Panc1 (cell line): ENCODE measurements at regions not wholly inside any gene's neighbourhood (a gene's known extent, or its start where the extent isn't known, plus 50 kb on each side); places are given as distances from the start of the nearest gene placed in this dataset.

Source experiments
- ATAC-seq: fragments of 200-7000 bp; cut with Tn5 transposase; 2 replicates; pipeline ENCODE4 v1.9.1; 2020; ENCODE audit warnings: mild to moderate bottlenecking, moderate library complexity
- BruUV-seq: library from RNA; stranded (reverse); fragments of 400-500 nt; replicated peaks from 2 replicates; lab custom pipeline; 2021; lab: Mats Ljungman, UMichigan
- CTCF ChIA-PET: fragments of 300-600 bp; sonication (Branson Sonifier 250); formaldehyde crosslinking; loops from one replicate; lab custom pipeline; 2022; ENCODE audit warnings: antibody characterized with exemption; lab: Charles Lee
- POLR2A ChIA-PET: fragments of 300-600 bp; sonication (Branson Sonifier 250); formaldehyde crosslinking; loops from one replicate; lab custom pipeline; 2022; ENCODE audit warnings: antibody characterized with exemption; lab: Charles Lee
- DNase-seq: peaks from one replicate; pipeline ENCODE4 v3.0.0-alpha.2; 2010; ENCODE audit warnings: low read depth, low spot score
- H3K27ac ChIP-seq: 2 replicates; pipeline ENCODE4 v1.5.1; 2011; ENCODE audit warnings: mild to moderate bottlenecking, low read length, inconsistent platforms
- H3K27me3 ChIP-seq: fragments of 200-500 bp; sonication (Bioruptor generic); 2 replicates; pipeline ENCODE4 v1.6.0; 2014; ENCODE audit warnings: low read length, inconsistent platforms; ENCODE audit not compliant: control insufficient read depth, insufficient read depth
- H3K36me3 ChIP-seq: fragments of 200-500 bp; sonication (Bioruptor generic); 2 replicates; pipeline ENCODE4 v1.5.1; 2014; ENCODE audit warnings: inconsistent platforms, mild to moderate bottlenecking, low read length, moderate library complexity; ENCODE audit not compliant: control insufficient read depth, insufficient read depth
- H3K4me1 ChIP-seq: 2 replicates; pipeline ENCODE4 v1.5.1; 2011; ENCODE audit warnings: inconsistent platforms, mild to moderate bottlenecking, low read length, moderate library complexity; ENCODE audit not compliant: control insufficient read depth, insufficient read depth
- H3K4me3 ChIP-seq, 2 experiments: 2 replicates each; pipeline ENCODE4 v1.5.1; 2011 to 2012; ENCODE audit warnings: low read depth in 2 of 2, low read length in 2 of 2, mild to moderate bottlenecking in 2 of 2, inconsistent platforms in 1 of 2, moderate library complexity in 1 of 2
- H3K9me3 ChIP-seq: fragments of 200-500 bp; sonication (Bioruptor generic); 2 replicates; pipeline ENCODE4 v1.5.1; 2014; ENCODE audit warnings: low read depth, mild to moderate bottlenecking, inconsistent platforms, low read length, moderate library complexity; ENCODE audit not compliant: control insufficient read depth, insufficient read depth
- POLR2AphosphoS5 ChIP-seq: IDR thresholded peaks from 2 replicates; pipeline ENCODE4 v1.6.1; 2012; ENCODE audit warnings: mild to moderate bottlenecking, low read depth, low read length, moderate library complexity
- SIN3A ChIP-seq: IDR thresholded peaks from 2 replicates; pipeline ENCODE4 v1.6.1; 2012; ENCODE audit warnings: low read depth, mild to moderate bottlenecking, low read length, moderate library complexity, borderline replicate concordance; ENCODE audit not compliant: insufficient read depth
- TCF7L2 ChIP-seq: IDR thresholded peaks from 2 replicates; pipeline ENCODE4 v1.6.1; 2011; ENCODE audit warnings: mild to moderate bottlenecking, low read depth, low read length, inconsistent platforms
- in situ Hi-C: cut with HindIII; loops from 2 replicates; pipeline ENCODE4 v1.10.0; 2016; ENCODE audit warnings: low sequenced_read_pairs, low pct_unique_long_range_greater_than_20kb
- intact Hi-C: fragments of 100-400 bp; cut with micrococcal nuclease; formaldehyde crosslinking; loops from one replicate; pipeline ENCODE4 v1.10.0; 2022; ENCODE audit not compliant: unreplicated experiment
- TF ChIP-seq, protein P1 (sequence below): fragments of 450-650 bp; IDR thresholded peaks from 2 replicates; pipeline ENCODE4 v1.5.1; 2017; ENCODE audit warnings: mild to moderate bottlenecking
- TF ChIP-seq, protein P2 (sequence below), 2 experiments: IDR thresholded peaks; 2 replicates each; pipeline ENCODE4 v1.6.1; 2011 to 2012; ENCODE audit warnings: low read depth in 2 of 2, control low read depth in 1 of 2, low read length in 1 of 2, mild to moderate bottlenecking in 1 of 2, moderate library complexity in 1 of 2; ENCODE audit not compliant: insufficient read depth in 1 of 2

DNA sequence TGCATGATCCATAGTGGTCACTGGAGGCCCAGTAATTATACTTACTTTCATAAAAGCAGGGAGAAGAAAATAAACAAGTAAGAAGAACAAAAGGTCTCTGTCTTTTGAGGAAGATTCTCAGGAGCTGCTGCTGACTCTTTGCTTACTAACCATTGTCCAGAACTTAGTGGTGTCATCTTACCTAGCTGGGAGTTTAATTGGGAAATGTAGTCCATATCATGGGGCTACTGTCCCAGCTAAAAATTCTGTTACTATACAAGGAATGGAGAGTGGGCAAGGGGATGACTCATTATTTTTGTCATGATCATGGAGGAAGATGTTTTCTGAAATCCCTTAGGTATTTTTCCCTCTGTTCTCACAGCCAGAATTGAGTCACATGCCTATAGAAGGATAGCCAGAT is 639.3 kb downstream of the MTRR start:
- H3K4me3 ChIP-seq, result no peak overlapping the region
- BruUV-seq, result no TSS peak
- H3K27ac ChIP-seq, result no peak overlapping the region
- ChIA-PET CTCF (no interaction called here), POLR2A (no interaction called here)
- ATAC-seq (no peak), DNase-seq (no peak)
- intact Hi-C loops, result no loop called here
- H3K27me3 ChIP-seq, result no peaks in the 10 kb centered on the region
- H3K36me3 ChIP-seq, result no peaks in the 10 kb centered on the region
- no peaks in the 10 kb centered on the region for H3K9me3 ChIP-seq
- TF ChIP-seq TCF7L2 (no peak), POLR2AphosphoS5 (no peak)
- TF ChIP-seq, protein P1, sequence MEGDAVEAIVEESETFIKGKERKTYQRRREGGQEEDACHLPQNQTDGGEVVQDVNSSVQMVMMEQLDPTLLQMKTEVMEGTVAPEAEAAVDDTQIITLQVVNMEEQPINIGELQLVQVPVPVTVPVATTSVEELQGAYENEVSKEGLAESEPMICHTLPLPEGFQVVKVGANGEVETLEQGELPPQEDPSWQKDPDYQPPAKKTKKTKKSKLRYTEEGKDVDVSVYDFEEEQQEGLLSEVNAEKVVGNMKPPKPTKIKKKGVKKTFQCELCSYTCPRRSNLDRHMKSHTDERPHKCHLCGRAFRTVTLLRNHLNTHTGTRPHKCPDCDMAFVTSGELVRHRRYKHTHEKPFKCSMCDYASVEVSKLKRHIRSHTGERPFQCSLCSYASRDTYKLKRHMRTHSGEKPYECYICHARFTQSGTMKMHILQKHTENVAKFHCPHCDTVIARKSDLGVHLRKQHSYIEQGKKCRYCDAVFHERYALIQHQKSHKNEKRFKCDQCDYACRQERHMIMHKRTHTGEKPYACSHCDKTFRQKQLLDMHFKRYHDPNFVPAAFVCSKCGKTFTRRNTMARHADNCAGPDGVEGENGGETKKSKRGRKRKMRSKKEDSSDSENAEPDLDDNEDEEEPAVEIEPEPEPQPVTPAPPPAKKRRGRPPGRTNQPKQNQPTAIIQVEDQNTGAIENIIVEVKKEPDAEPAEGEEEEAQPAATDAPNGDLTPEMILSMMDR, result no peak
- H3K4me1 ChIP-seq, result no peaks in the 10 kb centered on the region
- in situ Hi-C loops, result no loop called here

DNA sequence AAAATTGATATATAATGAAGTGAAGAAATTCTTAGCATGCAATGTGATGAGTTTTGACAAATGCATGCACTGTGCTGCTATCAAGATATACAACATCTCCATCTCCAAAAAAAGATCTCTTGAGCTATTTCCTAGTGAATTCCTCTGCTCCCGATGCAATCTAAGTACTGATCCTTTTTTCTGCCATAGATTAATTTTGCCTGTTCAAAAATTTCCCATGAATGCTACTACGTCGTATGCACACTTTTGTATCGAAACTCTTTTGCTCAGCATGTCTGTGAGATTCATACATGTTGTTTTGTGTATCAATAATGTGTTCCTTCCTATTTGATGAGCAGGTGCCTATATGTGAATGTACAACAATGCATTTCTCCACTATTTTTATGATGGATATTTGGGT is 647.4 kb downstream of the MTRR start:
- no TSS peak for BruUV-seq
- TF ChIP-seq SIN3A (no peak), TCF7L2 (no peak), POLR2AphosphoS5 (no peak)
- TF ChIP-seq, protein P2, sequence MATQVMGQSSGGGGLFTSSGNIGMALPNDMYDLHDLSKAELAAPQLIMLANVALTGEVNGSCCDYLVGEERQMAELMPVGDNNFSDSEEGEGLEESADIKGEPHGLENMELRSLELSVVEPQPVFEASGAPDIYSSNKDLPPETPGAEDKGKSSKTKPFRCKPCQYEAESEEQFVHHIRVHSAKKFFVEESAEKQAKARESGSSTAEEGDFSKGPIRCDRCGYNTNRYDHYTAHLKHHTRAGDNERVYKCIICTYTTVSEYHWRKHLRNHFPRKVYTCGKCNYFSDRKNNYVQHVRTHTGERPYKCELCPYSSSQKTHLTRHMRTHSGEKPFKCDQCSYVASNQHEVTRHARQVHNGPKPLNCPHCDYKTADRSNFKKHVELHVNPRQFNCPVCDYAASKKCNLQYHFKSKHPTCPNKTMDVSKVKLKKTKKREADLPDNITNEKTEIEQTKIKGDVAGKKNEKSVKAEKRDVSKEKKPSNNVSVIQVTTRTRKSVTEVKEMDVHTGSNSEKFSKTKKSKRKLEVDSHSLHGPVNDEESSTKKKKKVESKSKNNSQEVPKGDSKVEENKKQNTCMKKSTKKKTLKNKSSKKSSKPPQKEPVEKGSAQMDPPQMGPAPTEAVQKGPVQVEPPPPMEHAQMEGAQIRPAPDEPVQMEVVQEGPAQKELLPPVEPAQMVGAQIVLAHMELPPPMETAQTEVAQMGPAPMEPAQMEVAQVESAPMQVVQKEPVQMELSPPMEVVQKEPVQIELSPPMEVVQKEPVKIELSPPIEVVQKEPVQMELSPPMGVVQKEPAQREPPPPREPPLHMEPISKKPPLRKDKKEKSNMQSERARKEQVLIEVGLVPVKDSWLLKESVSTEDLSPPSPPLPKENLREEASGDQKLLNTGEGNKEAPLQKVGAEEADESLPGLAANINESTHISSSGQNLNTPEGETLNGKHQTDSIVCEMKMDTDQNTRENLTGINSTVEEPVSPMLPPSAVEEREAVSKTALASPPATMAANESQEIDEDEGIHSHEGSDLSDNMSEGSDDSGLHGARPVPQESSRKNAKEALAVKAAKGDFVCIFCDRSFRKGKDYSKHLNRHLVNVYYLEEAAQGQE (IDR thresholded peaks at IDR 0.05; ENCODE audit: insufficient read depth in 1 of 2, low read depth in 2 of 2, low read length in 1 of 2), result no peak
- TF ChIP-seq, protein P1, result no peak
- Histone ChIP-seq H3K27ac (no peak overlapping the region), H3K4me1 (no peaks in the 10 kb centered on the region), H3K9me3 (no peaks in the 10 kb centered on the region), H3K4me3 (no peak overlapping the region), H3K27me3 (no peaks in the 10 kb centered on the region), H3K36me3 (no peaks in the 10 kb centered on the region)
- POLR2A ChIA-PET, result no interaction called here
- in situ Hi-C loops, result no loop called here
- CTCF ChIA-PET, result no interaction called here
- ATAC-seq (no peak), DNase-seq (no peak)
- intact Hi-C loops, result no loop called here

DNA sequence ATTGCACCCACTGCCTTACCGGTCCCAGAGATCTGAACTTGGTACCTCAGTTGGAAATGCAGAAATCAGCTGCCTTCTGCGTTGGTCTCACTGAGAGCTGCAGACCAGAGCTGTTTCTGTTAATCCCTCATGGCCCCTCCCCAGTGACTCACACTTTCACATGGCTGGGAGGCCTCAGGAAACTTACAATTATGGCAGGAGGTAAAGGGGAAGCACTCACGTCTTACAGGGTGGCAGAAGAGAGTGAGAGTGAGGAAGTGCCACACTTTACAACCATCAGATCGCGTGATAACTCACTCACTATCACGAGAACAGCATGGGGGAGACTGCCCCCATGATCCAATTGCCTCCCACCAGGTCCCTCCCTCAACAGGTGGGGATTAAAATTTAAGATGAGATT is 648.5 kb downstream of the MTRR start:
- intact Hi-C loops, result no loop called here
- POLR2A ChIA-PET, result no interaction called here

More for the DNA sequence above, 648.5 kb downstream of the MTRR start:
- Histone ChIP-seq H3K4me3 (no peak overlapping the region; a peak in 1 of 4 replicates), H3K36me3 (no peaks in the 10 kb centered on the region), H3K27me3 (no peaks in the 10 kb centered on the region), H3K27ac (no peak overlapping the region), H3K4me1 (no peaks in the 10 kb centered on the region), H3K9me3 (no peaks in the 10 kb centered on the region)
- no peak for TF ChIP-seq POLR2AphosphoS5
- TF ChIP-seq, protein P2 (IDR thresholded peaks at IDR 0.05; ENCODE audit: insufficient read depth in 1 of 2, low read depth in 2 of 2, low read length in 1 of 2), result no peak
- TF ChIP-seq SIN3A, result no peak
- no peak for TF ChIP-seq TCF7L2
- TF ChIP-seq, protein P1, result no peak
- DNase-seq (no peak), ATAC-seq (no peak)
- no TSS peak for BruUV-seq
- CTCF ChIA-PET, result no interaction called here
- in situ Hi-C loops, result no loop called here
